Dendritic cell treated with granulocyte-macrophage colony-stimulating factor and Interleukin-4, amounts not matched to agents 40 ng/mL and 50 ng/mL, for 4 days (primary cell): ENCODE measurements at regions not wholly inside any gene's neighbourhood (a gene's known extent, or its start where the extent isn't known, plus 50 kb on each side); places are given as distances from the start of the nearest gene placed in this dataset.
"Not testable (repeated sequence)": the region's sequence is repeated elsewhere in the genome, so short reads cannot be mapped to it uniquely, and the experiment has no call there.

Experiments used
- H3K27ac Mint-ChIP-seq: one replicate; pipeline ENCODE4 v1.8.0; 2022; ENCODE audit warnings: mild to moderate bottlenecking, mixed read lengths
- H3K27me3 Mint-ChIP-seq: one replicate; pipeline ENCODE4 v1.8.0; 2022; ENCODE audit warnings: mild to moderate bottlenecking, mixed read lengths
- H3K36me3 Mint-ChIP-seq: one replicate; pipeline ENCODE4 v1.8.0; 2022; ENCODE audit warnings: low read depth, mixed read lengths
- H3K4me1 Mint-ChIP-seq: one replicate; pipeline ENCODE4 v1.8.0; 2022; ENCODE audit warnings: low read depth, mixed read lengths
- H3K4me3 Mint-ChIP-seq: one replicate; pipeline ENCODE4 v1.8.0; 2022; ENCODE audit warnings: mild to moderate bottlenecking, moderate library complexity, mixed read lengths
- H3K9me3 Mint-ChIP-seq: one replicate; pipeline ENCODE4 v1.8.0; 2022; ENCODE audit warnings: mixed read lengths
- intact Hi-C: fragments of 100-400 bp; cut with micrococcal nuclease; formaldehyde crosslinking; loops from one replicate; pipeline ENCODE4 v1.15.0; 2022

GRCh38 chr21:15291621-15292266 is 226.9 kb upstream of the NRIP1 start:
- H3K27me3 Mint-ChIP-seq: no peaks in the 10 kb centered on the region
- H3K4me3 Mint-ChIP-seq: no peak overlapping the region
- no peaks in the 10 kb centered on the region for H3K9me3 Mint-ChIP-seq
- intact Hi-C loops: no loop called here
- H3K36me3 Mint-ChIP-seq: no peaks in the 10 kb centered on the region
- H3K4me1 Mint-ChIP-seq: no peaks in the 10 kb centered on the region
- no peak overlapping the region for H3K27ac Mint-ChIP-seq

- Mint-ChIP-seq H3K36me3 (no peaks in the 10 kb centered on the region), H3K4me3 (no peak overlapping the region), H3K27me3 (no peaks in the 10 kb centered on the region), H3K9me3 (no peaks in the 10 kb centered on the region), H3K4me1 (no peaks in the 10 kb centered on the region), H3K27ac (no peak overlapping the region)
- intact Hi-C loops: no loop called here
These were observed 228.4 kb upstream of the NRIP1 start for GRCh38 chr21:15293240-15293639.

GRCh38 chr21:15295875-15296274 is 231.1 kb upstream of the NRIP1 start:
- Mint-ChIP-seq H3K4me1 (no peaks in the 10 kb centered on the region), H3K27ac (no peak overlapping the region), H3K4me3 (no peak overlapping the region), H3K27me3 (no peaks in the 10 kb centered on the region), H3K9me3 (no peaks in the 10 kb centered on the region), H3K36me3 (no peaks in the 10 kb centered on the region)
- intact Hi-C loops: no loop called here

GRCh38 chr21:15297824-15298223 is 233.0 kb upstream of the NRIP1 start:
- intact Hi-C loops: no loop called here
- H3K27me3 Mint-ChIP-seq: no peaks in the 10 kb centered on the region
- H3K36me3 Mint-ChIP-seq: no peaks in the 10 kb centered on the region
- no peaks in the 10 kb centered on the region for H3K4me1 Mint-ChIP-seq
- H3K9me3 Mint-ChIP-seq: no peaks in the 10 kb centered on the region
- no peak overlapping the region for H3K4me3 Mint-ChIP-seq
- H3K27ac Mint-ChIP-seq: no peak overlapping the region

- H3K4me1 Mint-ChIP-seq: no peaks in the 10 kb centered on the region
- H3K36me3 Mint-ChIP-seq: no peaks in the 10 kb centered on the region
- H3K27ac Mint-ChIP-seq: no peak overlapping the region
- no peak overlapping the region for H3K4me3 Mint-ChIP-seq
- intact Hi-C loops: no loop called here
- no peaks in the 10 kb centered on the region for H3K9me3 Mint-ChIP-seq
- no peaks in the 10 kb centered on the region for H3K27me3 Mint-ChIP-seq
These were observed 233.5 kb upstream of the NRIP1 start for GRCh38 chr21:15298306-15298705.

- H3K27me3 Mint-ChIP-seq, H3K27ac Mint-ChIP-seq, intact Hi-C loops, H3K4me3 Mint-ChIP-seq, H3K9me3 Mint-ChIP-seq, H3K4me1 Mint-ChIP-seq, H3K36me3 Mint-ChIP-seq: not testable (repeated sequence)
These were observed 234.0 kb upstream of the NRIP1 start for GRCh38 chr21:15298755-15299154.

GRCh38 chr21:15300131-15300530 is 235.3 kb upstream of the NRIP1 start:
- Mint-ChIP-seq H3K9me3 (no peaks in the 10 kb centered on the region), H3K4me3 (no peak overlapping the region), H3K27me3 (no peaks in the 10 kb centered on the region), H3K36me3 (no peaks in the 10 kb centered on the region), H3K27ac (no peak overlapping the region), H3K4me1 (no peaks in the 10 kb centered on the region)
- intact Hi-C loops: no loop called here

GRCh38 chr21:15301014-15301413 is 236.2 kb upstream of the NRIP1 start:
- no peaks in the 10 kb centered on the region for H3K36me3 Mint-ChIP-seq

GRCh38 chr21:15301736-15302135 is 236.9 kb upstream of the NRIP1 start:
- Mint-ChIP-seq H3K27ac (no peak overlapping the region), H3K36me3 (no peaks in the 10 kb centered on the region), H3K4me1 (no peaks in the 10 kb centered on the region), H3K4me3 (no peak overlapping the region), H3K9me3 (no peaks in the 10 kb centered on the region), H3K27me3 (no peaks in the 10 kb centered on the region)
- intact Hi-C loops: no loop called here

More at GRCh38 chr21:15301014-15301413, 236.2 kb upstream of the NRIP1 start:
- Mint-ChIP-seq H3K27ac (no peak overlapping the region), H3K4me3 (no peak overlapping the region), H3K27me3 (no peaks in the 10 kb centered on the region), H3K4me1 (no peaks in the 10 kb centered on the region), H3K9me3 (no peaks in the 10 kb centered on the region)
- intact Hi-C loops: no loop called here

- Mint-ChIP-seq H3K27me3 (no peaks in the 10 kb centered on the region), H3K4me1 (no peaks in the 10 kb centered on the region), H3K27ac (no peak overlapping the region), H3K4me3 (no peak overlapping the region), H3K36me3 (no peaks in the 10 kb centered on the region), H3K9me3 (no peaks in the 10 kb centered on the region)
- intact Hi-C loops: no loop called here
These were observed 241.5 kb upstream of the NRIP1 start for GRCh38 chr21:15306271-15306670.

GRCh38 chr21:15308333-15308732 is 243.5 kb upstream of the NRIP1 start:
- no peak overlapping the region for H3K27ac Mint-ChIP-seq
- intact Hi-C loops: no loop called here
- H3K9me3 Mint-ChIP-seq: no peaks in the 10 kb centered on the region
- no peak overlapping the region for H3K4me3 Mint-ChIP-seq
- H3K4me1 Mint-ChIP-seq: no peaks in the 10 kb centered on the region
- H3K36me3 Mint-ChIP-seq: no peaks in the 10 kb centered on the region
- H3K27me3 Mint-ChIP-seq: no peaks in the 10 kb centered on the region

GRCh38 chr21:15309022-15309590 is 244.3 kb upstream of the NRIP1 start:
- Mint-ChIP-seq H3K27me3 (no peaks in the 10 kb centered on the region), H3K4me1 (no peaks in the 10 kb centered on the region), H3K36me3 (no peaks in the 10 kb centered on the region), H3K9me3 (no peaks in the 10 kb centered on the region), H3K27ac (no peak overlapping the region), H3K4me3 (no peak overlapping the region)
- intact Hi-C loops: no loop called here

- Mint-ChIP-seq H3K27me3 (no peaks in the 10 kb centered on the region), H3K4me1 (no peaks in the 10 kb centered on the region), H3K4me3 (no peak overlapping the region), H3K27ac (no peak overlapping the region), H3K9me3 (no peaks in the 10 kb centered on the region), H3K36me3 (no peaks in the 10 kb centered on the region)
- intact Hi-C loops: no loop called here
These were observed 244.9 kb upstream of the NRIP1 start for GRCh38 chr21:15309721-15310120.

GRCh38 chr21:15311510-15311909 is 246.7 kb upstream of the NRIP1 start:
- Mint-ChIP-seq H3K9me3 (no peaks in the 10 kb centered on the region), H3K36me3 (no peaks in the 10 kb centered on the region), H3K4me1 (no peaks in the 10 kb centered on the region), H3K4me3 (no peak overlapping the region), H3K27ac (no peak overlapping the region), H3K27me3 (no peaks in the 10 kb centered on the region)
- intact Hi-C loops: no loop called here

GRCh38 chr21:15317034-15317433 is 252.2 kb upstream of the NRIP1 start:
- H3K9me3 Mint-ChIP-seq, H3K36me3 Mint-ChIP-seq, H3K27me3 Mint-ChIP-seq, H3K4me3 Mint-ChIP-seq, H3K27ac Mint-ChIP-seq, H3K4me1 Mint-ChIP-seq, intact Hi-C loops: not testable (repeated sequence)
